GM18519 (cell line): ENCODE measurements at regions not wholly inside any gene's neighbourhood (a gene's known extent, or its start where the extent isn't known, plus 50 kb on each side); places are given as distances from the start of the nearest gene placed in this dataset.
A peak's percentile ranks its signal among the peaks of the same experiment; 100 is the strongest.

Source experiments
- ATAC-seq: cut with Tn5 transposase; IDR thresholded peaks from one replicate; pipeline ENCODE4 v1.9.1; 2021; ENCODE audit warnings: mild to moderate bottlenecking, moderate library complexity; ENCODE audit not compliant: unreplicated experiment, low FRiP score

- ATAC-seq: no peak
These were observed 71.3 kb upstream of the ARAP3 start for GRCh38 chr5:141753143-141753970.

GRCh38 chr5:141747152-141748141, 65.4 kb upstream of the ARAP3 start:
- peak; percentile 60 for ATAC-seq

DNA sequence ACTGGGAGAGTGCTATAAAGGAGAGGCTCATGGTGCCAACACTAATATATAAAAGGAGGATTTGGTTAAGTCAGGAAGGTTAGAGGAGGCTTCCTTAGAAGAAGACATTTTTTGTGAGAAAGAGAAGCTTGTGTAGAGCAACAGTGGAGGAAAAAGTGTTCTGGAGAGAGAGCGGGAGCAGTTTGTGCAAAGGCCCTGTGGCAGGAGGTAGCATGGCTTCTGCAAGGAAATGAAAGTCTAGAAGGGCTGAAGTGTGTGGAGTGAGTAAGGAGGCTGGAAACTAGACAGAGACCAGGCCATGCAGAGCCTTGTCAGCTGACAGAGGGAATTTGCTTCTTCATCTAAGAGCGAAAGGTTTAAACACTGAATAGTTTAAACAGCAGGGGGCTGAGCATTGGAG, 64.4 kb upstream of the ARAP3 start:
- no peak for ATAC-seq

GRCh38 chr5:141745390-141745789, 63.4 kb upstream of the ARAP3 start:
- no peak for ATAC-seq

- ATAC-seq: no peak
These were observed 61.8 kb upstream of the ARAP3 start for GRCh38 chr5:141743866-141744272.

- ATAC-seq: no peak
These were observed 61.1 kb upstream of the ARAP3 start for GRCh38 chr5:141742866-141743851.

- ATAC-seq: no peak
These were observed 60.1 kb upstream of the ARAP3 start for GRCh38 chr5:141742144-141742543.

GRCh38 chr5:141740885-141741284, 58.9 kb upstream of the ARAP3 start:
- no peak for ATAC-seq

GRCh38 chr5:141737535-141737934, 55.5 kb upstream of the ARAP3 start:
- no peak for ATAC-seq

DNA sequence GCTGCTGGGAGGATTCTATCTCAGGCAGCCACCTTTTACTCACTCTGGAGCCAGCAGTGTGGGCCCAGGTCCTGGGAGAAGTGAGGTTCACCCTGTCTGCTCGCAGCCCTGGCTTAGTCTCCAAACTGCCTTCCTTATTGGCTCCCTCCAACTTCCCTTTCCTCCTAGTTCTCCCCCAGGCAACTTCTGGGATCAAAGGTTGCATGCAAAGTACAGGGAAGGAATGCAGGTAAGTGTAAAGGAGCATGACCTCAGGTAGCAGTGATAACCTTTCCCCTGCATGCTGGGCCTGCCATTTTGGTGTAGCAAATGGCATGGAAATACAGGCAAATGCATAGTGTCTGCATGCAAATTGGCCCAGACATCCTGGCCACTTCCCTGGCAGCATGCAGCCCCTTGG, 53.8 kb upstream of the ARAP3 start:
- ATAC-seq: no peak

DNA sequence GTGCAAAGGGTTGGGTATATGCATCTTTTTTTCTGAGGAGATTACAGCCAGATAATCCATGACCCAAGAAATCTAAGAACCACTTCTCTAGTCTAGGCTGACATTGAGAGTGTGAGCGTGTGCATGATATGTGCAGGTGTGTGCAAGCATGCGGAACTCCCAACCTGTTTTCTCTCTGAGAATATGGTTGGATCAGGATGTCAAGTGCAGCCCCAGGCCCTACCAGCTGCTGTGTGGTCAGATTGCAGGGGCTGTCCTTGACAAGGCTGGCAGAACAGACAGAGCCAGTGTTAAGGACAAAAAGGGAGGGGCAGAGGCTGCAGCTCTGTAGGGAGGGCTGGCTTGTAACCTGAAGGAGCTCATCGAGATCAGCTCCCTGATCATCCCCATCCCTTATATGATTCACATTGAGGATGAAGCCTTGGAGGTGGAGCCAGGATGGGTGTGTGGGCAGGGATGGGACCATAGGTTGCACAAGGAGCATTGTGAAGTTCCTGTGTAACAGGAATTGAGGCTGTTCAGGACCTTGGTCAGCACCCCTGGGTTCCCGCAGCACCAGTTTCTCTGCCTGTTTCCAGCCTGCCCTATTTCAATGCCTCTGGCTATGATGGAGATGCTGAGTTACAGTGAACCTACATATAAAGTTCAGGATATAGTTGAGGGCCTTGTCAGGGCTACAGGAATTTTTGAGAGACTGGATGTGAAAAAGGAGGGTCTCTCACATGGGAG, 52.6 kb upstream of the ARAP3 start:
- no peak for ATAC-seq

GRCh38 chr5:141733198-141733597, 51.2 kb upstream of the ARAP3 start:
- no peak for ATAC-seq

GRCh38 chr5:141732417-141732816, 50.4 kb upstream of the ARAP3 start:
- ATAC-seq: no peak
